Gastroesophageal sphincter (tissue), 4 donors: ENCODE measurements at regions not wholly inside any gene's neighbourhood (a gene's known extent, or its start where the extent isn't known, plus 50 kb on each side); places are given as distances from the start of the nearest gene placed in this dataset.

ENCODE experiments used
- ATAC-seq: fragments of 150-250 bp; one replicate; pipeline ENCODE4 v1.9.1; 2016; ENCODE audit warnings: mild to moderate bottlenecking, moderate library complexity
- H3K27ac ChIP-seq, 4 donors: fragments of 200-600 bp; sonication (generic) in 3 of 4; 1 replicate in 3 of 4; 2 replicates in 1 of 4; pipeline ENCODE4 v1.5.1; 2016 to 2019
- H3K27me3 ChIP-seq: fragments of 200-600 bp; sonication (generic); one replicate; pipeline ENCODE4 v1.5.1; 2019
- H3K36me3 ChIP-seq, 2 donors: fragments of 200-600 bp; sonication (generic); one replicate each; pipeline ENCODE4 v1.5.1; 2019; ENCODE audit warnings: control low read depth in 1 of 2
- H3K4me1 ChIP-seq, 3 donors: fragments of 200-600 bp; sonication (generic); 1 replicate in 2 of 3; 2 replicates in 1 of 3; pipeline ENCODE4 v1.5.1; 2016 to 2019; ENCODE audit warnings: control low read depth in 2 of 3
- H3K4me3 ChIP-seq, 2 donors: fragments of 200-600 bp; sonication (generic); one replicate each; pipeline ENCODE4 v1.5.1; 2019; ENCODE audit warnings: mild to moderate bottlenecking in 1 of 2, moderate library complexity in 1 of 2
- H3K9me3 ChIP-seq, 3 donors: fragments of 200-600 bp; sonication (generic); one replicate each; pipeline ENCODE4 v1.5.1; 2017 to 2019; ENCODE audit warnings: control low read depth in 2 of 3
- CTCF ChIP-seq, 4 experiments: fragments of 200-600 bp in 2 of 4; fragments of 450-650 bp in 2 of 4; sonication (generic) in 1 of 4; IDR thresholded peaks; one replicate each; pipeline ENCODE4 v1.5.1; 2017 to 2019; ENCODE audit warnings: antibody characterized with exemption in 4 of 4, mild to moderate bottlenecking in 2 of 4, moderate library complexity in 2 of 4
- EP300 ChIP-seq: sonication (generic); formaldehyde crosslinking; IDR thresholded peaks from one replicate; pipeline ENCODE4 v1.6.1; 2017; ENCODE audit warnings: antibody characterized with exemption, mild to moderate bottlenecking
- POLR2A ChIP-seq, 2 donors: fragments of 450-650 bp; IDR thresholded peaks; one replicate each; pipeline ENCODE4 v1.6.1; 2017; ENCODE audit warnings: antibody characterized with exemption in 2 of 2, mild to moderate bottlenecking in 2 of 2, moderate library complexity in 1 of 2
- POLR2AphosphoS5 ChIP-seq: sonication (generic); formaldehyde crosslinking; IDR thresholded peaks from one replicate; pipeline ENCODE4 v1.6.1; 2017; ENCODE audit warnings: antibody characterized with exemption
- WGBS, 2 donors: methylation state at CpG; one replicate each; pipeline ENCODE4 v1.1.5; 2018; ENCODE audit warnings: low coverage in 1 of 2; 5-methylcytosine and 5-hydroxymethylcytosine counted together
- small RNA-seq, 4 donors: library from RNA; depleted of rRNA; stranded (forward); fragments of <200 nt; gene quantifications; one replicate each; pipeline ENCODE3, GENCODE V24; 2016

DNA sequence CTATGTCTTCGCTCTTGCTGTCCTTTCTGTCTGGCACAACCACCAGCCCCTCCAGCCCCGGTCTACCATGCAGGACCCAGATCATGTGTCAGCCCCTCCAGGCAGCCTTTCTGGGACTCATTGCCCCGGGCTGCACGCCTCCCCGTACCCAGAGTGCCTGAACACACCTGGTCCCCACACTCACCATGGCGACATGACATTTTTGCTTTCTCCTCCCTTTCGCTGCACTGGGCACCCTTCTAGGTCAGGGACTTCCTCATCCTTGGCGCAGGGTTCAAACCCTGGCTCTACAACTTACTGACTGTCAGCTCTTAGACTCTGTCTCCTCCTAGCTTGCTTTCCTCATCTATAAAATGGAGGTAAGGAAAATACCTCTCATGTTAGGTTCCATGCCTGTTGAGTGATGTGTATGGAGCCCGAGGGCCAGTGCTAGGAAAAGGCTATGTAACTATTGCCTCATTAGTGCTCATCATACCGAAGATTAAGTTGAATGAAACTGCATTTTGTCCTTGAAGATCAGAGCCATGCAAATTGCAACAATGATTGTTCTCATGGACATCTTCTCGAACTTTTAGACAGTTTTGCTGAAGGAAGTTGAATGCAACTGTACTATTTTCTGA lies 49.7 kb upstream of the TIAM2 start:
- Histone ChIP-seq H3K27me3 (no peaks in the 10 kb centered on the region), H3K4me1 (no peaks in the 10 kb centered on the region), H3K36me3 (peaks cover 0 to 43% of the 10 kb centered on the region in 2 donors), H3K4me3 (no peak overlapping the region), H3K9me3 (no peaks in the 10 kb centered on the region), H3K27ac (no peak overlapping the region)
- no peak for ATAC-seq
- TF ChIP-seq CTCF (IDR thresholded peaks at IDR 0.05) (no peak), POLR2AphosphoS5 (no peak), EP300 (no peak), POLR2A (IDR thresholded peaks at IDR 0.05) (no peak)
- 96 to 99% methylated on average over 10 to 11 of the region's 11 CpGs for WGBS, 2 donors

Small RNA genes in the stretch of these regions (small RNA-seq; reads per million reads assigned to genes)
- gene RF00096, result 0 reads per million in 4 donors
